ENCODE measurements at regions not wholly inside any gene's neighbourhood (a gene's known extent, or its start where the extent isn't known, plus 50 kb on each side); places are given as distances from the start of the nearest gene placed in this dataset.

GRCh38 chr15:98425173-98425572 lies 223.2 kb upstream of the IGF1R start:
- Histone ChIP-seq H2AFZ (ENCODE audit: low read length) (no peak overlapping the region), H4K20me1 (ENCODE audit: control insufficient read depth, extremely low read depth, insufficient read depth, low read length) (no peaks in the 10 kb centered on the region), H3K4me3 (replicated peaks in 1 of 4; ENCODE audit: control extremely low read depth in 1 of 4, insufficient read depth in 1 of 4, low read depth in 3 of 4, low read length in 4 of 4) (no peak overlapping the region), H3K27me3 (ENCODE audit: control insufficient read depth, insufficient read depth, low read length) (no peaks in the 10 kb centered on the region), H3K9me3 (ENCODE audit: control insufficient read depth, insufficient read depth, low read depth, low read length) (no peaks in the 10 kb centered on the region), H3K4me1 (ENCODE audit: control insufficient read depth, extremely low read depth, insufficient read depth, low read length) (no peaks in the 10 kb centered on the region), H3K36me3 (ENCODE audit: control insufficient read depth, insufficient read depth, low read length) (no peaks in the 10 kb centered on the region), H3K4me2 (ENCODE audit: extremely low read depth, insufficient read depth, low read length) (no peak overlapping the region), H3K79me2 (ENCODE audit: control insufficient read depth, insufficient read depth, low read length) (no peaks in the 10 kb centered on the region), H3K9ac (ENCODE audit: insufficient read depth, low read length) (no peak overlapping the region), H3K27ac (ENCODE audit: insufficient read depth, low read length) (no peak overlapping the region)
- no peak for TF ChIP-seq CTCF (conservative IDR thresholded peaks at IDR 0.05 in 1 of 2, IDR thresholded peaks at IDR 0.05 in 1 of 2; ENCODE audit: low read depth in 1 of 2, low read length in 2 of 2)
- no peak for DNase-seq (ENCODE audit: low read depth in 2 of 2)

GRCh38 chr15:98427321-98427720 lies 221.0 kb upstream of the IGF1R start:
- Histone ChIP-seq H3K36me3 (ENCODE audit: control insufficient read depth, insufficient read depth, low read length) (no peaks in the 10 kb centered on the region), H3K9me3 (ENCODE audit: control insufficient read depth, insufficient read depth, low read depth, low read length) (no peaks in the 10 kb centered on the region), H3K4me1 (ENCODE audit: control insufficient read depth, extremely low read depth, insufficient read depth, low read length) (no peaks in the 10 kb centered on the region), H3K27me3 (ENCODE audit: control insufficient read depth, insufficient read depth, low read length) (no peaks in the 10 kb centered on the region), H3K9ac (ENCODE audit: insufficient read depth, low read length) (no peak overlapping the region), H4K20me1 (ENCODE audit: control insufficient read depth, extremely low read depth, insufficient read depth, low read length) (no peaks in the 10 kb centered on the region), H3K79me2 (ENCODE audit: control insufficient read depth, insufficient read depth, low read length) (no peaks in the 10 kb centered on the region), H2AFZ (ENCODE audit: low read length) (no peak overlapping the region), H3K4me3 (replicated peaks in 1 of 4; ENCODE audit: control extremely low read depth in 1 of 4, insufficient read depth in 1 of 4, low read depth in 3 of 4, low read length in 4 of 4) (no peak overlapping the region), H3K4me2 (ENCODE audit: extremely low read depth, insufficient read depth, low read length) (no peak overlapping the region), H3K27ac (ENCODE audit: insufficient read depth, low read length) (no peak overlapping the region)
- no peak for TF ChIP-seq EZH2 (IDR thresholded peaks at IDR 0.05; ENCODE audit: low read length, missing control alignments)
- TF ChIP-seq CTCF (conservative IDR thresholded peaks at IDR 0.05 in 1 of 2, IDR thresholded peaks at IDR 0.05 in 1 of 2; ENCODE audit: low read depth in 1 of 2, low read length in 2 of 2) = no peak
- DNase-seq (ENCODE audit: low read depth in 2 of 2) = no peak

DNA sequence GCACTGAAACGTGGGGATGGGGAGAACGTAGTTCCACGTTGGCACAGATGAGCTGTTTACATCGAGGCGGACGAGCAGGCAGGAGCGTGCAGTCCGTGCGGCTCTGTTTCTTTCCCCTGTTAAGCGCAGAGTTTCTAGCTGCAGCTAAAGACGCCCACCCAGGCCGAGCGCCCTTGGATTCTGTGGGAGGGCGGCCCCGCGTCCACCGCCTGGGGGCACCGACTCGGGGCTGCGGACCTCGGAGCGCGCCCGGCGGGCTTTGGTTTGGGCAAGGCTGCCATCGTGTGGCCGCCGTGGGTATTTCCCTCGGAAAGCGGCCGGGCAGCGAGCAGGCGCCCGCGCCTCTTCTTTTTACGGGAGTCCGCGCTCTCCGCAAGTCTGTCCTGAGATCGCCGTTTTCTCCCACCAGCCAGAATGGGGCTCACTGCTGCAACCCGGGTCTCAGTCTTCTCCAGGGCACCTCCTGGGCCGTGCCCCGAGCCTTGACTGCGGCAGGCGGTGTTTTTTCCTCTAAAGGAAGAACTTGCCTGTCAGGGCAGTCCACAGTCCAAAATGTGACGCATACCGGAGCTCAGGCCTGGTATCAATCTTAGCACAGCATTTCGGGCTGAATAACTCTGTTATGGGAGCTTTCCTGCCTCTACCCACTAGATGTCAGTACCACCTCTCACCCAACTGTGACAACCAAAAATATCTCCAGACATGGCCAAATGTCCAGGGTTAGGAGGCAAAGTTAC lies 219.9 kb upstream of the IGF1R start:
- TF ChIP-seq CTCF (conservative IDR thresholded peaks at IDR 0.05 in 1 of 2, IDR thresholded peaks at IDR 0.05 in 1 of 2; ENCODE audit: low read depth in 1 of 2, low read length in 2 of 2) = peak; percentile 41 to 67
- TF ChIP-seq EZH2 (IDR thresholded peaks at IDR 0.05; ENCODE audit: low read length, missing control alignments) = no peak
- peak; percentile 60 to 69 for DNase-seq (ENCODE audit: low read depth in 2 of 2)
- H4K20me1 ChIP-seq (ENCODE audit: control insufficient read depth, extremely low read depth, insufficient read depth, low read length) = no peaks in the 10 kb centered on the region
- H3K4me3 ChIP-seq (replicated peaks in 1 of 4; ENCODE audit: control extremely low read depth in 1 of 4, insufficient read depth in 1 of 4, low read depth in 3 of 4, low read length in 4 of 4) = peak overlapping the region; percentile 12 to 65 (median 42)
- peak overlapping the region; percentile 49 for H3K4me2 ChIP-seq (ENCODE audit: extremely low read depth, insufficient read depth, low read length)
- no peak overlapping the region for H3K9ac ChIP-seq (ENCODE audit: insufficient read depth, low read length)
- H3K4me1 ChIP-seq (ENCODE audit: control insufficient read depth, extremely low read depth, insufficient read depth, low read length) = no peaks in the 10 kb centered on the region
- no peaks in the 10 kb centered on the region for H3K79me2 ChIP-seq (ENCODE audit: control insufficient read depth, insufficient read depth, low read length)
- H3K36me3 ChIP-seq (ENCODE audit: control insufficient read depth, insufficient read depth, low read length) = no peaks in the 10 kb centered on the region
- H3K27me3 ChIP-seq (ENCODE audit: control insufficient read depth, insufficient read depth, low read length) = no peaks in the 10 kb centered on the region
- no peak overlapping the region for H3K27ac ChIP-seq (ENCODE audit: insufficient read depth, low read length)
- no peaks in the 10 kb centered on the region for H3K9me3 ChIP-seq (ENCODE audit: control insufficient read depth, insufficient read depth, low read depth, low read length)
- H2AFZ ChIP-seq (ENCODE audit: low read length) = peak overlapping the region; percentile 79
